ENCODE measurements at regions not wholly inside any gene's neighbourhood (a gene's known extent, or its start where the extent isn't known, plus 50 kb on each side); places are given as distances from the start of the nearest gene placed in this dataset.
A peak's percentile ranks its signal among the peaks of the same experiment; 100 is the strongest.

DNA sequence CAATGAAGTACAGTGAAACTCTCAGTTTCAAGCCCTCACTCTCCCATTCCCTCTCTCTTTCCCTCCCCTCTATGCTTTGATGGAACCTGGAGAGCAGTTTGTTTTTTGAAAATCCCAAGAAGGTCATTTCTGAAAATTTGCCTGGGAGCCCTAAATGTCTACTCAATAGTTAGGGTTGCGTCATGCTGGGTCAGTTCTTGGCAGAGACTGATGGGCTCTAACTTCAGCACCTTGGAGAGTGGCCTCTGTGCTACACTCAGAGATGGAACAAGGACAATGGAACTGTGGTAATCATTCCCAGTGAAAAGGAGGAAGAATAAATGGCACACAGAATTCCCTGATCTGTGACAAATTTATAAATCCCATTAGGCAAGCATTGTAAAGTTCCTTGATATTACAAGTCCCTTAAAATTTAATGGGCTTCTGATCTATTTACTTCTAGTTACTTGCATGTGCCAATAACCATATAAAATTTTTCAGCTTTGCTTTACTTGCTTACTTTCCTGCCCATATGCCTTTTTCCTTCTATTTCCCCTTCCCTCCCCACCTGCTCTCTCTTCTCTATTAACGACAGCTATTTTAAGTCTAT is 182.9 kb upstream of the KCND3 start:
- H3K27ac ChIP-seq (ENCODE audit: low read length): no peak overlapping the region
- H3K9me3 ChIP-seq (ENCODE audit: low read length): no peaks in the 10 kb centered on the region
- no peak for TF ChIP-seq EZH2 (IDR thresholded peaks at IDR 0.05; ENCODE audit: borderline replicate concordance, insufficient read depth, low read length, poor library complexity, severe bottlenecking)
- TF ChIP-seq, protein P1, sequence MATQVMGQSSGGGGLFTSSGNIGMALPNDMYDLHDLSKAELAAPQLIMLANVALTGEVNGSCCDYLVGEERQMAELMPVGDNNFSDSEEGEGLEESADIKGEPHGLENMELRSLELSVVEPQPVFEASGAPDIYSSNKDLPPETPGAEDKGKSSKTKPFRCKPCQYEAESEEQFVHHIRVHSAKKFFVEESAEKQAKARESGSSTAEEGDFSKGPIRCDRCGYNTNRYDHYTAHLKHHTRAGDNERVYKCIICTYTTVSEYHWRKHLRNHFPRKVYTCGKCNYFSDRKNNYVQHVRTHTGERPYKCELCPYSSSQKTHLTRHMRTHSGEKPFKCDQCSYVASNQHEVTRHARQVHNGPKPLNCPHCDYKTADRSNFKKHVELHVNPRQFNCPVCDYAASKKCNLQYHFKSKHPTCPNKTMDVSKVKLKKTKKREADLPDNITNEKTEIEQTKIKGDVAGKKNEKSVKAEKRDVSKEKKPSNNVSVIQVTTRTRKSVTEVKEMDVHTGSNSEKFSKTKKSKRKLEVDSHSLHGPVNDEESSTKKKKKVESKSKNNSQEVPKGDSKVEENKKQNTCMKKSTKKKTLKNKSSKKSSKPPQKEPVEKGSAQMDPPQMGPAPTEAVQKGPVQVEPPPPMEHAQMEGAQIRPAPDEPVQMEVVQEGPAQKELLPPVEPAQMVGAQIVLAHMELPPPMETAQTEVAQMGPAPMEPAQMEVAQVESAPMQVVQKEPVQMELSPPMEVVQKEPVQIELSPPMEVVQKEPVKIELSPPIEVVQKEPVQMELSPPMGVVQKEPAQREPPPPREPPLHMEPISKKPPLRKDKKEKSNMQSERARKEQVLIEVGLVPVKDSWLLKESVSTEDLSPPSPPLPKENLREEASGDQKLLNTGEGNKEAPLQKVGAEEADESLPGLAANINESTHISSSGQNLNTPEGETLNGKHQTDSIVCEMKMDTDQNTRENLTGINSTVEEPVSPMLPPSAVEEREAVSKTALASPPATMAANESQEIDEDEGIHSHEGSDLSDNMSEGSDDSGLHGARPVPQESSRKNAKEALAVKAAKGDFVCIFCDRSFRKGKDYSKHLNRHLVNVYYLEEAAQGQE (IDR thresholded peaks at IDR 0.05; ENCODE audit: borderline replicate concordance): peak; percentile 64
- TF ChIP-seq MXI1 (conservative IDR thresholded peaks at IDR 0.05; ENCODE audit: poor library complexity, severe bottlenecking): no peak
- no peak for TF ChIP-seq POLR2AphosphoS5 (IDR thresholded peaks at IDR 0.05)
- TF ChIP-seq, protein P2, sequence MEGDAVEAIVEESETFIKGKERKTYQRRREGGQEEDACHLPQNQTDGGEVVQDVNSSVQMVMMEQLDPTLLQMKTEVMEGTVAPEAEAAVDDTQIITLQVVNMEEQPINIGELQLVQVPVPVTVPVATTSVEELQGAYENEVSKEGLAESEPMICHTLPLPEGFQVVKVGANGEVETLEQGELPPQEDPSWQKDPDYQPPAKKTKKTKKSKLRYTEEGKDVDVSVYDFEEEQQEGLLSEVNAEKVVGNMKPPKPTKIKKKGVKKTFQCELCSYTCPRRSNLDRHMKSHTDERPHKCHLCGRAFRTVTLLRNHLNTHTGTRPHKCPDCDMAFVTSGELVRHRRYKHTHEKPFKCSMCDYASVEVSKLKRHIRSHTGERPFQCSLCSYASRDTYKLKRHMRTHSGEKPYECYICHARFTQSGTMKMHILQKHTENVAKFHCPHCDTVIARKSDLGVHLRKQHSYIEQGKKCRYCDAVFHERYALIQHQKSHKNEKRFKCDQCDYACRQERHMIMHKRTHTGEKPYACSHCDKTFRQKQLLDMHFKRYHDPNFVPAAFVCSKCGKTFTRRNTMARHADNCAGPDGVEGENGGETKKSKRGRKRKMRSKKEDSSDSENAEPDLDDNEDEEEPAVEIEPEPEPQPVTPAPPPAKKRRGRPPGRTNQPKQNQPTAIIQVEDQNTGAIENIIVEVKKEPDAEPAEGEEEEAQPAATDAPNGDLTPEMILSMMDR (IDR thresholded peaks at IDR 0.05; ENCODE audit: poor library complexity, severe bottlenecking): no peak
- TF ChIP-seq RAD21 (conservative IDR thresholded peaks at IDR 0.05): no peak
- no peak for TF ChIP-seq EP300 (conservative IDR thresholded peaks at IDR 0.05; ENCODE audit: poor library complexity, severe bottlenecking)
- no peak for TF ChIP-seq TAF1 (IDR thresholded peaks at IDR 0.05; ENCODE audit: low read depth)
- TF ChIP-seq SMC3 (conservative IDR thresholded peaks at IDR 0.05; ENCODE audit: poor library complexity): no peak
- H3K36me3 ChIP-seq (ENCODE audit: insufficient read depth, low read length): no peaks in the 10 kb centered on the region
- no peak overlapping the region for H2AFZ ChIP-seq (ENCODE audit: low read depth, low read length)
- H3F3A ChIP-seq (ENCODE audit: insufficient read depth, low read length, poor library complexity, severe bottlenecking): no peaks in the 10 kb centered on the region
- H4K20me1 ChIP-seq (ENCODE audit: insufficient read depth): no peaks in the 10 kb centered on the region
- no peaks in the 10 kb centered on the region for H3K79me2 ChIP-seq (replicated peaks; ENCODE audit: insufficient read depth, low read length)
- no peak overlapping the region for H3K4me3 ChIP-seq (ENCODE audit: low read length)
- H3K27me3 ChIP-seq (ENCODE audit: insufficient read depth, low read depth, low read length): peaks cover 6% of the 10 kb centered on the region
- no peak overlapping the region for H3K4me2 ChIP-seq (ENCODE audit: low read length)
- no peak overlapping the region for H3K9ac ChIP-seq (ENCODE audit: low read length)
- no peaks in the 10 kb centered on the region for H3K9me2 ChIP-seq (ENCODE audit: insufficient read depth, low read length)

DNA sequence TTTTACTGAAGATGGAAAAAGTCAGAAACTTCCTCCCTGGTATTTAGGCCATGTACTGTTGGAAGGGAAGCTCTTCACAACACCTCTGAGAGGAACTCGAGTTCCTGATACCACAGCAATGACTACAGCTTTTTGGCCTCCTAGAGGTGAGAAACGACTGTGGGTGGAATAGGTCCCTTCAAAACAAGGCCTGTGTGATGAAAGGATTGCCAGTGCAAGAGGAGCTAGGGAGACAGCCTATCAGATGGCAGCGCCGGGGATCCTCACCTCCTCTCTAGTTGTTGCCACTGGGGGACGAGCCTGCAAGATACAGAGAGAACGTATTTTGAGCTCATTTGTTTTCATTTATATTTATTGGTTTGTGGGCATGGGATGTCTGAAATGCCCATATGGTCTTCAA is 187.8 kb upstream of the KCND3 start:
- H3K9me3 ChIP-seq (ENCODE audit: low read length): no peaks in the 10 kb centered on the region
- no peak overlapping the region for H3K4me2 ChIP-seq (ENCODE audit: low read length)

More for the DNA sequence above, 187.8 kb upstream of the KCND3 start:
- Histone ChIP-seq H3K9me2 (ENCODE audit: insufficient read depth, low read length) (no peaks in the 10 kb centered on the region), H3K79me2 (replicated peaks; ENCODE audit: insufficient read depth, low read length) (no peaks in the 10 kb centered on the region), H3K9ac (ENCODE audit: low read length) (no peak overlapping the region), H3K27ac (ENCODE audit: low read length) (no peak overlapping the region), H3K4me3 (ENCODE audit: low read length) (no peak overlapping the region), H3K36me3 (ENCODE audit: insufficient read depth, low read length) (no peaks in the 10 kb centered on the region), H3F3A (ENCODE audit: insufficient read depth, low read length, poor library complexity, severe bottlenecking) (no peaks in the 10 kb centered on the region), H4K20me1 (ENCODE audit: insufficient read depth) (no peaks in the 10 kb centered on the region), H3K27me3 (ENCODE audit: insufficient read depth, low read depth, low read length) (no peaks in the 10 kb centered on the region), H2AFZ (ENCODE audit: low read depth, low read length) (no peak overlapping the region)
- TF ChIP-seq RAD21 (conservative IDR thresholded peaks at IDR 0.05) (no peak), EP300 (conservative IDR thresholded peaks at IDR 0.05; ENCODE audit: poor library complexity, severe bottlenecking) (no peak), MXI1 (conservative IDR thresholded peaks at IDR 0.05; ENCODE audit: poor library complexity, severe bottlenecking) (no peak), TAF1 (IDR thresholded peaks at IDR 0.05; ENCODE audit: low read depth) (no peak), SMC3 (conservative IDR thresholded peaks at IDR 0.05; ENCODE audit: poor library complexity) (no peak), POLR2AphosphoS5 (IDR thresholded peaks at IDR 0.05) (no peak), EZH2 (IDR thresholded peaks at IDR 0.05; ENCODE audit: borderline replicate concordance, insufficient read depth, low read length, poor library complexity, severe bottlenecking) (no peak)
- TF ChIP-seq, protein P1 (IDR thresholded peaks at IDR 0.05; ENCODE audit: borderline replicate concordance): no peak
- TF ChIP-seq, protein P2 (IDR thresholded peaks at IDR 0.05; ENCODE audit: poor library complexity, severe bottlenecking): no peak
